K562 (cell line): ENCODE measurements at regions not wholly inside any gene's neighbourhood (a gene's known extent, or its start where the extent isn't known, plus 50 kb on each side); places are given as distances from the start of the nearest gene placed in this dataset.

Experiments used
- ATF6 ChIP-seq: sonication (generic); formaldehyde crosslinking; IDR thresholded peaks from 2 replicates; pipeline ENCODE4 v1.4.0; 2020; ENCODE audit warnings: mild to moderate bottlenecking, missing genetic modification reagents
- CTCF ChIP-seq, 3 experiments: IDR thresholded peaks in 2 of 3; conservative IDR thresholded peaks in 1 of 3; 2 replicates each; pipeline ENCODE4 v1.5.1; 2011 to 2012; ENCODE audit warnings: low read length in 3 of 3, mild to moderate bottlenecking in 3 of 3, control low read depth in 2 of 3, improper control_type of control experiment in 1 of 3, inconsistent platforms in 1 of 3, low read depth in 1 of 3, mixed read lengths in 1 of 3, moderate library complexity in 1 of 3; ENCODE audit not compliant: insufficient read depth in 2 of 3
- EGR1 ChIP-seq: fragments of 450-650 bp; conservative IDR thresholded peaks from 2 replicates; pipeline ENCODE4 v1.6.1; 2017; ENCODE audit warnings: mild to moderate bottlenecking
- FOXK2 ChIP-seq, 2 experiments: fragments of 450-650 bp; IDR thresholded peaks in 1 of 2; conservative IDR thresholded peaks in 1 of 2; 2 replicates each; pipeline ENCODE4 v1.6.1; 2016; ENCODE audit warnings: low read depth in 2 of 2, mild to moderate bottlenecking in 1 of 2
- HES1 ChIP-seq: fragments of 450-650 bp; IDR thresholded peaks from 2 replicates; pipeline ENCODE4 v1.6.1; 2016; ENCODE audit warnings: low read depth, mild to moderate bottlenecking, moderate library complexity
- POLR2A ChIP-seq: fragments of 450-650 bp; conservative IDR thresholded peaks from 2 replicates; pipeline ENCODE4 v1.6.1; 2016
- POLR2AphosphoS2 ChIP-seq: IDR thresholded peaks from 2 replicates; pipeline ENCODE4 v1.6.1; 2012; ENCODE audit warnings: low read length, improper control_type of control experiment
- PREB ChIP-seq: sonication (generic); formaldehyde crosslinking; IDR thresholded peaks from 2 replicates; pipeline ENCODE4 v1.8.1; 2023; ENCODE audit warnings: mild to moderate bottlenecking, missing genetic modification reagents
- RCOR1 ChIP-seq, 2 experiments: IDR thresholded peaks; 2 replicates each; pipeline ENCODE4 v1.6.1; 2012; ENCODE audit warnings: low read depth in 2 of 2, low read length in 2 of 2, borderline replicate concordance in 1 of 2, improper control_type of control experiment in 1 of 2
- SMAD3 ChIP-seq: fragments of 450-650 bp; formaldehyde crosslinking; conservative IDR thresholded peaks from 2 replicates; pipeline ENCODE4 v1.4.0; 2020; ENCODE audit warnings: mild to moderate bottlenecking
- STAT5A ChIP-seq: IDR thresholded peaks from 2 replicates; pipeline ENCODE4 v1.6.1; 2012; ENCODE audit warnings: low read length, inconsistent platforms, borderline replicate concordance
- ZNF197 ChIP-seq: fragments of 200-800 bp; sonication (Bioruptor generic); IDR thresholded peaks from 2 replicates; pipeline ENCODE4 v1.6.1; 2016; ENCODE audit warnings: low read depth, missing genetic modification characterization, missing compliant biosample characterization
- ZNF311 ChIP-seq: fragments of 250-450 bp; sonication (Bioruptor Pico); IDR thresholded peaks from 2 replicates; pipeline ENCODE4 v1.4.0; 2020; ENCODE audit warnings: mild to moderate bottlenecking, moderate library complexity

GRCh38 chr21:22191581-22191980, 1193.4 kb downstream of the NCAM2 start:
- TF ChIP-seq ATF6 (no peak), STAT5A (no peak), HES1 (no peak), SMAD3 (CRISPR knock-in tag) (no peak), POLR2A (no peak), PREB (CRISPR knock-in tag) (no peak), CTCF (IDR thresholded peaks at IDR 0.05 in 2 of 3, conservative IDR thresholded peaks at IDR 0.05 in 1 of 3; ENCODE audit: insufficient read depth in 2 of 3, low read depth in 1 of 3, low read length in 3 of 3) (no peak), ZNF197 (CRISPR knock-in tag) (no peak), FOXK2 (conservative IDR thresholded peaks at IDR 0.05 in 1 of 2, IDR thresholded peaks at IDR 0.05 in 1 of 2; ENCODE audit: low read depth in 2 of 2) (no peak), EGR1 (no peak), RCOR1 (IDR thresholded peaks at IDR 0.05; ENCODE audit: borderline replicate concordance in 1 of 2, low read depth in 2 of 2, low read length in 2 of 2) (no peak), ZNF311 (CRISPR knock-in tag) (no peak), POLR2AphosphoS2 (no peak)
